GM12872 (cell line): ENCODE measurements at regions not wholly inside any gene's neighbourhood (a gene's known extent, or its start where the extent isn't known, plus 50 kb on each side); places are given as distances from the start of the nearest gene placed in this dataset.

Experiments used
- CTCF ChIP-seq: IDR thresholded peaks from 3 replicates; pipeline ENCODE4 v1.5.1; 2011; ENCODE audit warnings: low read depth, mild to moderate bottlenecking, low read length, moderate library complexity; ENCODE audit not compliant: insufficient read depth

GRCh38 chr5:54793468-54794134, 191.8 kb downstream of the ESM1 start:
- TF ChIP-seq CTCF = no peak

- TF ChIP-seq CTCF = no peak
These were observed 192.6 kb downstream of the ESM1 start for GRCh38 chr5:54792611-54793404.

- TF ChIP-seq CTCF = no peak
These were observed 199.4 kb downstream of the ESM1 start for GRCh38 chr5:54785729-54786591.

GRCh38 chr5:54778783-54779182, 206.6 kb downstream of the ESM1 start:
- no peak for TF ChIP-seq CTCF

GRCh38 chr5:54775645-54776044, 209.7 kb downstream of the ESM1 start:
- no peak for TF ChIP-seq CTCF

- no peak for TF ChIP-seq CTCF
These were observed 210.9 kb downstream of the ESM1 start for GRCh38 chr5:54774281-54775170.
